Progenitor cell of endocrine pancreas (in vitro differentiated cells): ENCODE measurements at regions not wholly inside any gene's neighbourhood (a gene's known extent, or its start where the extent isn't known, plus 50 kb on each side); places are given as distances from the start of the nearest gene placed in this dataset.

Source experiments
- DNase-seq: peaks from one replicate; pipeline ENCODE4 v3.0.0; 2021; ENCODE audit warnings: low spot score; ENCODE audit not compliant: unreplicated experiment
- H3K27ac Mint-ChIP-seq: 2 replicates; pipeline ENCODE4 v1.8.0; 2021; ENCODE audit warnings: mild to moderate bottlenecking, moderate library complexity, mixed read lengths
- H3K27me3 Mint-ChIP-seq: 2 replicates; pipeline ENCODE4 v1.8.0; 2021; ENCODE audit warnings: mixed read lengths
- H3K36me3 Mint-ChIP-seq: 2 replicates; pipeline ENCODE4 v1.8.0; 2022; ENCODE audit warnings: mixed read lengths; ENCODE audit not compliant: insufficient read depth
- H3K4me1 Mint-ChIP-seq: 2 replicates; pipeline ENCODE4 v1.8.0; 2021; ENCODE audit warnings: low read depth, mixed read lengths
- H3K4me3 Mint-ChIP-seq: 2 replicates; pipeline ENCODE4 v1.8.0; 2021; ENCODE audit warnings: low read depth, mild to moderate bottlenecking, moderate library complexity, mixed read lengths
- H3K9me3 Mint-ChIP-seq: 2 replicates; pipeline ENCODE4 v1.8.0; 2021; ENCODE audit warnings: low read depth, mixed read lengths
- CTCF ChIP-seq: fragments of 200-600 bp; sonication (generic); IDR thresholded peaks from one replicate; pipeline ENCODE4 v1.5.0; 2021; ENCODE audit warnings: antibody characterized with exemption, mild to moderate bottlenecking; ENCODE audit not compliant: unreplicated experiment

- no peaks in the 10 kb centered on the region for H3K27me3 Mint-ChIP-seq
- no peak overlapping the region for H3K27ac Mint-ChIP-seq
- H3K36me3 Mint-ChIP-seq, result no peaks in the 10 kb centered on the region
Measured at GRCh38 chr6:119568580-119568979, 219.0 kb upstream of the MAN1A1 start.

GRCh38 chr6:119566546-119567260 lies 217.1 kb upstream of the MAN1A1 start:
- Mint-ChIP-seq H3K36me3 (no peaks in the 10 kb centered on the region), H3K4me3 (no peak overlapping the region), H3K27ac (no peak overlapping the region), H3K27me3 (no peaks in the 10 kb centered on the region), H3K9me3 (no peaks in the 10 kb centered on the region), H3K4me1 (no peaks in the 10 kb centered on the region)
- no peak for TF ChIP-seq CTCF
- no peak for DNase-seq

More at GRCh38 chr6:119568580-119568979, 219.0 kb upstream of the MAN1A1 start:
- Mint-ChIP-seq H3K9me3 (no peaks in the 10 kb centered on the region), H3K4me1 (no peaks in the 10 kb centered on the region), H3K4me3 (no peak overlapping the region)
- DNase-seq, result no peak
- TF ChIP-seq CTCF, result no peak

GRCh38 chr6:119565893-119566292 lies 216.3 kb upstream of the MAN1A1 start:
- DNase-seq, result no peak
- Mint-ChIP-seq H3K9me3 (no peaks in the 10 kb centered on the region), H3K4me3 (no peak overlapping the region), H3K4me1 (no peaks in the 10 kb centered on the region), H3K27ac (no peak overlapping the region), H3K27me3 (no peaks in the 10 kb centered on the region), H3K36me3 (no peaks in the 10 kb centered on the region)
- TF ChIP-seq CTCF, result no peak

GRCh38 chr6:119562168-119562567 lies 212.6 kb upstream of the MAN1A1 start:
- no peaks in the 10 kb centered on the region for H3K36me3 Mint-ChIP-seq
- no peaks in the 10 kb centered on the region for H3K4me1 Mint-ChIP-seq
- no peak for DNase-seq
- no peaks in the 10 kb centered on the region for H3K27me3 Mint-ChIP-seq
- H3K9me3 Mint-ChIP-seq, result no peaks in the 10 kb centered on the region
- no peak for TF ChIP-seq CTCF
- H3K4me3 Mint-ChIP-seq, result no peak overlapping the region
- no peak overlapping the region for H3K27ac Mint-ChIP-seq

- Mint-ChIP-seq H3K9me3 (no peaks in the 10 kb centered on the region), H3K27ac (no peak overlapping the region), H3K4me1 (no peaks in the 10 kb centered on the region), H3K27me3 (no peaks in the 10 kb centered on the region), H3K36me3 (no peaks in the 10 kb centered on the region), H3K4me3 (no peak overlapping the region)
- no peak for TF ChIP-seq CTCF
- DNase-seq, result no peak
Measured at GRCh38 chr6:119559586-119559985, 210.0 kb upstream of the MAN1A1 start.
